Fibroblast of skin of right biceps (primary cell): ENCODE measurements at regions not wholly inside any gene's neighbourhood (a gene's known extent, or its start where the extent isn't known, plus 50 kb on each side); places are given as distances from the start of the nearest gene placed in this dataset.
A peak's percentile ranks its signal among the peaks of the same experiment; 100 is the strongest.
"Not testable (repeated sequence)": the region's sequence is repeated elsewhere in the genome, so short reads cannot be mapped to it uniquely, and the experiment has no call there.

Source experiments
- DNase-seq: peaks from one replicate; pipeline ENCODE4 v3.0.0-alpha.2; 2013

DNA sequence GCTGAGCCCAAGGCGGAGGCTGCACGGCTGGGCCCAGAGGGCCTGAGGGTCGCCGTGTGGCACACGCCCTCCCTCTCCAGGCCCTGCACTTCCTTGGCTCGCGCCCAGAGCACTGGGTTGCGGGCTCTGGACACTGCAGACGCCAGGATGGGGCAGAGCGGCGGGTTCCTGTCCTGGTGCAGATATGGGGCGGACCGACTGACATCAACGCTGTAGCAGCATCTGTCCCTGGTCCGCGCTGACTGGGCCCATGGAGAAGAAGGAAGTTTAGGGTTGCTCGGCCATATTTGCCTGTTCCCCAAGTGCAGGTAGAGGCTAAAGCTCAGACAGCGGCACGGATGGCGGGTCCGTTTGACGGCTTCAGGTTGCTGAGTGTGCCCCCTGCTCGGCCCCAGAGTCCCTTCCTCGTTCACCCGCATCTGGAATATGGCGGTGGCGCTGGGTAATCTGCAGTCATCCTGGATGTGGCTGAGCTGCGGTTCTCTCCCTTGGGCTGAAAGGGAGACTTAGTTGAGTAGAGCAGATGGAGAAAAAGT lies 116.1 kb downstream of the OR13A1 start:
- DNase-seq = no peak

DNA sequence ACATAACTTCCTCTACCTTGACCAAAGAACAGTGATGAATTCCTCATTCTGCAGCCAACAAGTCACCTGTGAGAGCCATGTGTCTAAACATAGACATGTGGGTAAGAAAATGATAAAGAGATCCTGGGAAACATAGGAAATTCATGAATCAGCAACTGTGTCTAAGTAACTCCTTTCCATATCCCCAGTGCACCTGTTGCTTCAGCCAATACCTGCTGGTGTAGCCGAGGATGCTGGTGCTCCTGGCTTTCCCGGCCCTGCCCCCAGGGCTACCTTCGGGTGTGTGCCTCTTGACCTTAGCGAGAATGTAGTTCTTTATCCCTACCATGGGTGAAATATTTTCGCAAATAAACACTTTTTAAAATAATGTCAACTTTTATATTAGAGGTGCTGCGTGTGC lies 114.1 kb downstream of the OR13A1 start:
- no peak for DNase-seq

DNA sequence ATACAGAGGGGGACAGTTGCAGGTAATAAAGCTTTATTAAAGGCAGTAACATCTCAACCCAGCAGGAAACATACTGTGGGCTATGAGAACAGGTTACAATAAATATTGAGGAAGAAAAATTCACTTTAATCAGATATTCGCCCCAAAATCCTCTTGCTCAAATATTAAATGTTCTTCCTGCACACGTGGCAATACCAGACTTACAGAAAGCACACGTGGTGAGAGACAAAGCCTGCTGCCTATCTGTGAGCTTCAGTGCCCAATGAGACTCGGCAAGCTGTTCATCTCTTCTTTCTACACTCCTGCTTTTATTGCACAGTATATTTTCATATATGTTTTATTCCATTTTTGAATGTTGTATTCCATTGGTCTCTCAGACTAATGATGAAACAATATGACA lies 113.2 kb downstream of the OR13A1 start:
- DNase-seq = no peak

DNA sequence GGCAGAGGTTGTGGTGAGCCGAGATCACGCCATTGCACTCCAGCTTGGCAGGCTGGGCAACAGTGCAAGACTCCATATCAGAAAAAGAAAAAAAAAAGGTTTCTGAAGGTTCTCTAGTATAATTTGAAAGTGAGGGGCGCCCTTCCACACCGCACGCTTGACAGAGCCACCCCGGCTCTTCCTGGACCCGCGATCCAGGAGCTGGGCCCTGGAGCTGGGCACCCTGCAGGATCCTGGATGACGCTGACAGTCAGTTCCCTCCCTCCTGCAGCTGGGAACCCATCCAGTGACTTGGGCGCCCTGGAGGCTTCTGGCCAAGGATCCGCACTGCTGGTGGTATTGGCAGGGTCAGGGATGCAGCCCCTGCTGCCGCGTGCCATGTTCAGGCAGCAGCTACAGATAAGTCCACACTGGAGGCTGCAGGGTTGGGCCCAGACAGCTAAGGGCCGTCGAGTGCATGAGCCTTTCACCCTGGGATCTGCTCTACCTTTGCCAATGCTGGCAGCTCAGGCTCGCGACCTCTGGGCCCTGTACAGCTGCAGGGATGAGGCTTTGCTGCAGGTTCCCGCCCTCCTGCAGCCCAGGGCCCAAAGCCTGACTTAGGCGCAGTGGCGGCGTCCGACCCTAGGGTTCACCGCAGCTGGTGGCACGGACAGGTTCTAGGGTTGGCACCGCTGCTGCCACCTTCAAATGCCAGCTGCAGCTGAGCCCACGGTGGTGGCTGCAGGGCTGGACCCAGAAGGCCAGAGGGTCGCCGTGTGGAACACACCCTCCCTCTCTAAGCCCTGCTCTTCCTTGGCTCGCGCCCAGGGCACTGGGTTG lies 110.2 kb downstream of the OR13A1 start:
- DNase-seq = no peak

DNA sequence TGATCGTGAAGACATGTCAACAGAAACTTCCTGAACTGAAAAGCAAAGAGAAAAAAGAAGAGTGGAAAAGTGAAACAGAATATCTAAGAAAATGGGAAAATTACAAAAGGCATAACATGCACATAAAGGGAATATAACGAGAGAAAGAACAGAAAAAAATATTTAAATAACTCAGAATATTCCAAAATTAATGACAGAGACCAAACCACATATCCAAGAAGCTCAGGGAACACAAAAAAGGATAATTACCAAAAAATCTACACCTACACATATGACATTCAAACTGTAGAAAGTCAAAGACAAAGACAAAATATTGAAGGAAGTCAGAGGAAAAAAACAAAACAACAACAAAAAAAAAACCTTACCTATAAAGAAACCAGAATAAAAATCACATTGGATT lies 105.5 kb downstream of the OR13A1 start:
- no peak for DNase-seq

DNA sequence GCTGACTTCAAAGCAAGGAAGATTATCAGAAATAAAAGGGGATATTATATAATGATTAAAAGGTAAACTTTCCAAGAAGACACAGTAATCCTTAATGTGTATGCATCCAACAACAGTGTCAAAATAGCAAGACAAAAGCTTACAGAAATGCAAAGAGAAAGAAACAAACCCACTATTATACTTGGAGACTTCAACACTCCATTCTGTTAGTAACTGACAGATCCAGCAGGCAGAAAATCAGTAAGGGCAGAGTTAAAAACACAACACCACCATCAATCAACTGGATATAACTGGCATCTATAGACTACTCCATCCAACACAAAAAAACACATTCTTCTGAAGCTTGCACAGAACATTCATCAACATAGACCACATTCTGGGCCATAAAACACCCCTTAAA lies 103.8 kb downstream of the OR13A1 start:
- DNase-seq = no peak

DNA sequence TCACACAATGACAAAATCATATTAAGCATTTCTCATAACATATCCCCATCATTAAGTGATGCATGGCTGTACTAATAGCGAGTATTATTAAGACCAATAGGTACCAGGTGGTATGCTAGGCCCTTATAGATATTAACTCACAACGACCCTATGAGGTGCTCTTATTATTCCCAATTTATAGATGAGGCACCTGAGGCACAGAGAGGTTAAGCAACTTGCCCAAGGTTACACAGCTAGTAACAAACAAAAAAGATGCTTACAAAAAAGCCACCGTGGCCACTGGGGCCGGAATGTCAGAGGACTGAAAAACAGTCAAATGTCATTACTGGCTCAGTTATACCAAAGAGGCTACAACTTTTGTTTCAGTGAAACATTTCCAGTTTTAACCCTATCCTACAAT lies 96.0 kb downstream of the OR13A1 start:
- no peak for DNase-seq

DNA sequence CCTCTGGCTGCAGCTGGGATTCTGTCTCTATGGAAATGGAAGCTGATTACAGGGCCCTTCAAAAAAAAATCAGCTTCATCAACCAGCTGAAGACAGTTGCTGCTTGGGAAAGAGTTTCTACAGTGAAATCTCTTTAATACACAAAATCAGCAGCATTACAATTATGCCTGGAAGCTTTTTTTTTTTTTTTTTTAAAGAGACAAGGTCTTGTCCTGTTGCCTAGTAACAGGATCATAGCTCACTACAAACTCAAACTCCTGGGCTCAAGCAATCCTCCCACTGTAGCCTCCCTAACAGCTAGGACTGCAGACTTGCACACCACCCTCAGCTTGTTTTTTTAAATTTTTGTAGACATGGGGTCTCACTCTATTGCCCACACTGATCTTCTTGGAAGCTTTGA lies 94.5 kb downstream of the OR13A1 start:
- DNase-seq = no peak

DNA sequence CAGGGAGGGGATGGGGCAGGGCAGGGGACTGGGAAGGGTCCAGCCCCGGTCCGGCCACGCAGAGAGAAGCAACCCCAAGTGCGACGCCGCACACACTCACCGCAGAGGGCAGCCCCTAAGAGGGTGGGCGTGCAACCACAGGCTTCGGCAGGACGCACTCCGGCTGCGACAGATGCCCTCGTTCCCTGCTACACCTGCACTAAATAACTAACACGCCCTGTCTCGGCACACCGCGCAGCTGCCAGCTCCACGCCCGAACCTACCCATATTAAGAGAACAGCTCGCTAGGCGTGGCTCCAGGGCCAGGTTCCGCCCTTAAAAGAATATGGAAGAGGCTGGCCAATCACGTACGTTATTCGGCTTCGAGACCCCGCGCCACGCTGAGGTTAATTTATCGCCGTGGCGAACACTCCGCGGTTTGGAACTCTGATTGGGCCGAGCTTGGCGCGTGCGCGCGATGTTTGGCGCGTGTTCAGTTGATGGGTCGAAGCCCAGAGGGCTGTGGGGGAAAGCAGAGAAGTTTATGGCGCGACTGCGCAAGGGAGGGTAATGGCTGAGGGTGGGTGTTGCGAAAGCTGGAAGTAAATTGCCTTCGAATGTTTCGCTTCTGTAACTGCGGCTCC lies 91.1 kb downstream of the OR13A1 start:
- no peak for DNase-seq

DNA sequence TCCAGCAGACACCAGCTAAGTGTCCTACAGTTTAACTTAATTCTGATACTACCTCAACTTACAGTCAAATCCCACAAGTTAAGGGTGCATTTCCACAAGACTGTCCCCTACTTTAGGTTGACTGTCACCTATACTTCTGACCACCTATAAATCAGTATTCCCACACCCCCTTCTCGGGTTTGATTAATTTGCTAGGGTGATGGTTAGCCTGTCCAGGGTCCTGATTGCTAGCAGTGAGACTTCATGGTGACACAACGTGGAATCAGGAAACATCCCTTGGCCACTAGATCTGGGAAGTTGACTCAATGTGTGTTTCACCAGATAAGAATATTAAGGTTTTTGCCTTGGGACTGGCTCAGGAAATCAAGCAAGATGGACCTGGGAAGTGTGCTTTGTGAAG lies 88.4 kb downstream of the OR13A1 start:
- DNase-seq = no peak

DNA sequence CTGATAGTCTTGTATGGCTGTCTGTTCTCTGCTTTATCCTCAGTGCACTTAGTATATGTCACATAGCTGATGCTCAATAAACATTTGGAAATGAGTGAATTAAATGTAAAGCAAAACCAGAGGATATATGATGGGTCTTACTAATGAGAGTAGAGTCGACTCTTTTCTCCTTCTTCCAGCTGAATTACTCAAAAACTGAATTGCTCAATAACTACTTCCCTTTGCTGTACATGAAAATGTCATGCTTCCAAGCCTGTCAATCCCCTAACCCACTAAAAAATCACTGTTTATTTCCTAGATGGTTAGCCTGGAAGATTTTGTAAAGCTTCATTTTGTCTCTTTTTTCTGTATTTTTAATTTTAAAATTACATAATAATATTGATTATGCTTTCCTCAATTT lies 88.0 kb downstream of the OR13A1 start:
- DNase-seq = no peak

DNA sequence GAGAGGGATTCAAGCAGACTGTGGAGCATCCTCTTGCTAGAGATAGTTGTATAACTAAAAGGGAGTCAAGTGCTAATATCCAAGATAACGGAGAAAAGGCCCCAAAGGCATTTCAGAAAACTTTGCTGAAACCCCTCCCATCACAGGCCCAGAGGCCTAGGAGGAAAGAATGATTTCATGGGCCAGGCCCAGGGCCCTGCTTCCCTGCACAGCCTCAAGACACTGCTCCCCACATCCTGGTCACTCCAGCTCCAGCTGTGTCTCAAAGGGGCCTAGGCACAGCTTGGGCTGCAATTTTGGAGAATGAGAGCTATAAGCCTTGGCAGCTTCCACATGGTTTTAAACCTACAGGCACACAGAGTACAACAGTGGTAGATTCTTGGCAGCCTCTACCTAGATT lies 85.6 kb downstream of the OR13A1 start:
- no peak for DNase-seq

DNA sequence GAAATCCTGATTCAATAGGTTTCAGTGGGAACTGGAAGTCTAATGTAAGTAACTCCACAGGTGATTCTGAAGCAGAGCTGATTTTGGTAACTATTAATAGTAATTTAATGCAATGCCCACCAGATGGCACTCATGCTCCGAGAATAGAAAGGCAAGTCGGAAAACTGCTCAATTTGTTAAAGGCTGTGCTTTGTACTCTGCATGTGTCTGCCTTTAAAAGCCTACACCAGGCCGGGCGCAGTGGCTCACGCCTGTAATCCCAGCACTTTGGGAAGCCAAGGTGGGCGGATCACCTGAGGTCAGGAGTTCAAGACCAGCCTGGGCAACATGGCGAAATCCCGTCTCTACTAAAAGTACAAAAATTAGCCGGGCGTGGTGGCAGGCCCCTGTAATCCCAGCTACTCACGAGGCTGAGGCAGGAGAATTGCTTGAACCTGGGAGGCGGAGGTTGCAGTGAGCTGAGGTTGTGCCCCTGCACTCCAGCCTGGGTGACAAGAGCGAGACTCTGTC lies 80.1 kb downstream of the OR13A1 start:
- peak; percentile 68 for DNase-seq

DNA sequence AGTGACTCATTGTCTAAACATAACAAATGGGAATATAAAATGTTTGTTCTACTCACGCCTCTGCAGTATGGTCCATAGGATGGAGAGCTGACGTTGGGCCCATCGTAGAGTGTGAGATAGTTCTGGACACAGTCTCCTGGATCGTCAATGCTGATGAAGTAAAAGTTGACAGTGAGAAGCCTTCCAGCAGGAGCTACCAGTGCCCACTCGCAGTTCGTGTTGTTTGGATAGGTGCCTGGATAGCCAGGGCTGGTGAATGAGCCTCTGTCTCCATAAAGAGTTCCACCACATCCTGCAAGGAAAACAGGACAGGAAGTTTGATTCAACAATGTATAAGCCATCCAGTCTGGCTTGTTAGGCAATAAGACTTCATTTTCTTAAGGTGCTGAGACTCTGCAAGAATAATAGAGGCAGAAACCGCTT lies 79.6 kb downstream of the OR13A1 start:
- no peak for DNase-seq

DNA sequence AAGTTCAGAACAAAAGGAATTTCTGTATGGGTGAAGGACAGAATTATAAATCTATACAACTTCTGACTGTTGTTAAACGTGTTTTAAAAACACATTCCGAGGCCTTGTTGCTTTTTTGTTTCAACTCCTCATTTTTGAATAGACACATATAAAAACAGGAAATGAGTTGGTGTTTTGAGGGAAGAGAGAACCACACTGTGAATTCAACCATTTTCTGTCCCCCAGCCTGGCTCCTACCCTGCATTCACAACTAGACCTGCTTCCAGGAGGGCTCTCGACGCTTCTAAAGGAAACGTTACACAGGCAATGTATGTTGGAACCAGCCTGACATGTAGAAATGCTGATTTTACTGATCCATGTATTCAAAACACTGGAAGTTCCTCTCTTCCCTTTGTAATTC lies 76.5 kb downstream of the OR13A1 start:
- DNase-seq = no peak

DNA sequence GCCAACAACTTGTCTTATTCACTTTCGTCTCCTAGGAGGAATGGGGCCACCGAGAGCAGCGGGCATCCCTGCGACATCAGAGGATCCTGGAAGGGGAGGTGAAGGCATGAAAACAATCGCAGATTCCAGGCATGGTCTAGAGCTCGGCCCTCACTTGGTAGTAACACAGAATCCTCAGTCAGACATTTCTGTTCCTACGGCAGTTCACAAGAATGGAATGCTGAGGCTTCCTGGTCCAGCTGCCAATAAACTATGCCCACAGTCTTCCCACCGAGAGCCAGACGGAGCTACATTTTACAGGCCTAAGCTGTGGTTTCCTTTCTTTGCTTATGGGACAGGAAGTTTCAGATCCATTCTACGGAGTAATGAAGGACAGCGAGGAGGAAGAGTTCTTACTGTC lies 75.8 kb downstream of the OR13A1 start:
- DNase-seq = peak; percentile 9

DNA sequence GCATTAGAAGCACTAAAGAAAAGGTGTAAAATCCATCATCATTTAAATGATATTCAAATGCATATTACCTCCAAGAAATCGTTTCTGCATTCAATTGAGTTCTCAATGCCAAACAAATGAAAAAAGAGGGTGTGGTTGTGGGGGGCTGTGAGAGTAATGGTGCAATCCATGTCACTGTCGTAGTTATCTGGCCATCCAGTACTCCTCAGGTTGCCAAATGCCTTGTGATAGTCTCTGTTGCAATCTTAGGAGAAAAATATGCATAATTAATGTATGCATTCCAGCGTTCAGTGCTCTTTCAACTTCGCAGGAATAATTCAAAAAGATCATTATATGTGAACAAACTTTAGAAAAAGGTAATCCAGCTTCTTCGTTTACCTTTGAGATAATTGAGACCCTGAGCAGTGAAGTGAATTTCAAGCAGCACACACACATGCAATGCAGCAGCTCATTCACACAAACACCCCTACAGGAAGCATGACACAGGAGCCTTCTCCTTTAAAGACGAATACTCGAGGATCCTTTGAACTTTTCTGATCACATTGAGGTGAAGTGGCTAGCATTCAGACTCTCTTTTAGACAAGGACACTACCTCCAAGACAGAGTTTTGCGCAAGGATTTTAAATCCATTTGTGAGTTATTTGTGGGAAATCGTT lies 73.4 kb downstream of the OR13A1 start:
- no peak for DNase-seq

DNA sequence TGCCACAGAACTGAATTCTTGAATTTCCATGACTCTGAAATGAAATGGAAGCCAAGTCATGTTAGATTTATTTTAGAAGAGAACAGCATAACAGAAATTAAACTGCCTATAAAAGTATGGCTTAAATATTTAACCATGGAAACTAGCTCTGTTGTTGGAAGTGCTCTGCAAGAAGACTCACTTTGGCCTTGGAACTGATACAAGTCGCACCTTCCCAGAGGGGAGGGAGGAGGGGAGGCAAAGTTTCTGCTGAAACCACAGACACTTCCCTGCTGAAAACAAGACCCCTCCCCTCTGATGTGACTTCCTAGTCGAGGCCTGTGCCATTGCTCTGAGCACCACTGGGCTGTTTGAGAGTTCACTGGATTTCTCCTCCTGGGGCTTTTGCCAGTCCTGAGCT lies 72.1 kb downstream of the OR13A1 start:
- DNase-seq = no peak

DNA sequence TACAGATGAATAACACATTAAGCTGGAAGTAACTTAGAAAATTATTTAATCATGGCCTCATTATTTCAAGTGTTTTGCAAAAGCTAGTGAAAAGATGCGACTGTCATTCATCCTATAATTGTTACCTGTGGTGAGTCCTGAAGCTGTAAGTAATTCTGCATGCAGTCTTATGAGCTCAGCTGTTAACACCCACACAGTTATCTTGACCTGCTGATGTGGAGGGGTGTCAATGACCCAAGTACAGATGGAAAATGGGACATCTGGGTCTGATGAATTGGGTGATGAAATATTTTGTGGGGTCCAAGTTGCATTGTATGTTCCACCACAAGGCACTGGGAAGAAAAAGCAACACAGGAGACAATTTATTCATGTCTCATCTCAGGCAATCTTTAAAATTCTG lies 68.9 kb downstream of the OR13A1 start:
- no peak for DNase-seq

DNA sequence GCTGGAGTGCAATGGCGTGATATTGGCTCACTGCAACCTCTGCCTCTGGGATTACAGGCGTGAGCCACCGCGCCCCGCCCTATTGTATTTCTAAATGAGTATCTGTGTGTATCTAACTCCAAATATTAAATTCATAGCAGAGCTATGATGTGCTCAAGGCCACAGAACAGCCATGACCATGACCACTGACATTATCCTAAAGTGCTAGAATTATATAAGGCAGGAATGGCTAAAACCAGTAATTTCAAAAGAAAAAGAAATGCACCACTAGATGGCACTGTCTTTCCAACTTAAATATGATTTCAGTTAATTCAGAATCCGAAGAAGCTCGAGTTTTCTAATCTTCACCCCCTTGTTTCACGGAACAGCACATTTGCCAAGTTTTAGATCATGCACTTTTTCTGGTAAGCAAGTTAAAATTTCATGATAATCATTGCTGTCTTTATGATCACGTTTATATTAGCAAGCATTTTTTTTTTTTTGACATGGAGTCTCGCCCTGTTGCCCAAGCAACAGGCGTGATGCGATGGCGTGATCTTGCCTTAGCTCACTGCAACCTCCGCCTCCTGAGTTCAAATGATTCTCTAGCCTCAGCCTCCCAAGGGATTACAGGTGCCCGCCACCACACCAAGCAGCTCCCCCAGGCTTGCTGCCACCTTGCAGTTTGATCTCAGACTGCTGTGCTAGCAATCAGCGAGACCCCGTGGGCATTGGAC lies 65.3 kb downstream of the OR13A1 start:
- peak; percentile 46 for DNase-seq

DNA sequence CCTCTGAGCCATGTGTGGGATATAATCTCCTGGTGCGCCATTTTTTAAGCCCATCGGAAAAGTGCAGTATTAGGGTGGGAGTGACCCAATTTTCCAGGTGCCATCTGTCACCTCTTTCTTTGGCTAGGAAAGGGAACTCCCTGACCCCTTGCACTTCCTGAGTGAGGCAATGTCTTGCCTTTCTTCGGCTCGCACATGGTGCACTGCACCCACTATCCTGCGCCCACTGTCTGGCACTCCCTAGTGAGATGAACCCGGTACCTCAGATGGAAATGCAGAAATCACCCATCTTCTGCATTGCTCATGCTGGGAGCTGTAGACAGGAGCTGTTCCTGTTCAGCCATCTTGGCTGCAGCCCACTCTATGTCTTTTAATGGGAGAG lies 64.7 kb downstream of the OR13A1 start:
- DNase-seq = not testable (repeated sequence)
